CD8-positive, alpha-beta memory T cell (primary cell): ENCODE measurements at regions not wholly inside any gene's neighbourhood (a gene's known extent, or its start where the extent isn't known, plus 50 kb on each side); places are given as distances from the start of the nearest gene placed in this dataset.

ENCODE experiments used
- CTCF ChIA-PET: fragments of 350-600 bp; sonication (Branson Sonifier 250); formaldehyde crosslinking; loops from one replicate; lab custom pipeline; 2021; ENCODE audit warnings: antibody characterized with exemption; lab: Charles Lee
- POLR2A ChIA-PET: fragments of 350-600 bp; sonication (Branson Sonifier 250); formaldehyde crosslinking; loops from one replicate; lab custom pipeline; 2021; ENCODE audit warnings: antibody characterized with exemption; lab: Charles Lee
- DNase-seq, 5 donors: peaks; one replicate each; pipeline versions ENCODE4 v3.0.0 to v3.0.0-alpha.2; 2020 to 2022; ENCODE audit warnings: mixed read lengths in 1 of 5
- H3K27ac ChIP-seq: one replicate; pipeline ENCODE4 v1.7.0; 2013; ENCODE audit warnings: low read depth, mild to moderate bottlenecking, low read length, moderate library complexity
- H3K27me3 ChIP-seq: 2 replicates; pipeline ENCODE4 v1.7.0; 2013; ENCODE audit warnings: low read length, mild to moderate bottlenecking; ENCODE audit not compliant: insufficient read depth, poor library complexity, severe bottlenecking
- H3K36me3 ChIP-seq: 2 replicates; pipeline ENCODE4 v1.7.0; 2013; ENCODE audit warnings: mild to moderate bottlenecking, low read length, moderate library complexity; ENCODE audit not compliant: insufficient read depth
- H3K4me1 ChIP-seq: 2 replicates; pipeline ENCODE4 v1.7.0; 2013; ENCODE audit warnings: mild to moderate bottlenecking, low read length, moderate library complexity; ENCODE audit not compliant: insufficient read depth
- H3K4me3 ChIP-seq: 2 replicates; pipeline ENCODE4 v1.7.0; 2013; ENCODE audit warnings: mild to moderate bottlenecking, low read length
- H3K9me3 ChIP-seq: 2 replicates; pipeline ENCODE4 v1.7.0; 2013; ENCODE audit warnings: mild to moderate bottlenecking, low read length
- H3K27ac Mint-ChIP-seq, 8 donors: one replicate each; pipeline ENCODE4 v1.8.0; 2020 to 2021; ENCODE audit warnings: mixed read lengths in 8 of 8, mild to moderate bottlenecking in 6 of 8, inconsistent platforms in 3 of 8, moderate library complexity in 3 of 8
- H3K27me3 Mint-ChIP-seq, 2 donors: one replicate each; pipeline ENCODE4 v1.8.0; 2020 to 2021; ENCODE audit warnings: mixed read lengths in 2 of 2, mild to moderate bottlenecking in 1 of 2, moderate library complexity in 1 of 2
- H3K36me3 Mint-ChIP-seq, 3 donors: one replicate each; pipeline ENCODE4 v1.8.0; 2020 to 2021; ENCODE audit warnings: mixed read lengths in 3 of 3, inconsistent platforms in 1 of 3, mild to moderate bottlenecking in 1 of 3
- H3K4me1 Mint-ChIP-seq, 3 donors: one replicate each; pipeline ENCODE4 v1.8.0; 2020 to 2021; ENCODE audit warnings: mixed read lengths in 3 of 3, inconsistent platforms in 1 of 3, mild to moderate bottlenecking in 1 of 3
- H3K4me3 Mint-ChIP-seq, 7 donors: one replicate each; pipeline ENCODE4 v1.8.0; 2020 to 2021; ENCODE audit warnings: mixed read lengths in 7 of 7, mild to moderate bottlenecking in 6 of 7, moderate library complexity in 4 of 7, inconsistent platforms in 2 of 7
- H3K9me3 Mint-ChIP-seq, 5 donors: one replicate each; pipeline ENCODE4 v1.8.0; 2020 to 2022; ENCODE audit warnings: mixed read lengths in 5 of 5, mild to moderate bottlenecking in 3 of 5, moderate library complexity in 2 of 5, inconsistent platforms in 1 of 5

GRCh38 chrX:39470588-39471407 lies 627.0 kb downstream of the BCOR start:
- H3K27me3 Mint-ChIP-seq: peaks cover 0 to 4% of the 10 kb centered on the region in 2 donors
- Histone ChIP-seq H3K27ac (no peak overlapping the region), H3K9me3 (no peaks in the 10 kb centered on the region), H3K27me3 (no peaks in the 10 kb centered on the region), H3K4me3 (no peak overlapping the region), H3K4me1 (no peaks in the 10 kb centered on the region), H3K36me3 (no peaks in the 10 kb centered on the region)
- no peak overlapping the region for H3K4me3 Mint-ChIP-seq
- no peaks in the 10 kb centered on the region for H3K9me3 Mint-ChIP-seq
- POLR2A ChIA-PET: no interaction called here
- peaks cover 0 to 1% (median 0%) of the 10 kb centered on the region in 3 donors for H3K36me3 Mint-ChIP-seq
- no peak for DNase-seq
- CTCF ChIA-PET: no interaction called here
- H3K4me1 Mint-ChIP-seq: no peaks in the 10 kb centered on the region
- H3K27ac Mint-ChIP-seq: no peak overlapping the region

- Mint-ChIP-seq H3K27me3 (peaks cover 0 to 5% of the 10 kb centered on the region in 2 donors), H3K9me3 (peaks cover 0 to 2% (median 0%) of the 10 kb centered on the region in 5 donors), H3K4me3 (no peak overlapping the region), H3K4me1 (no peaks in the 10 kb centered on the region), H3K27ac (no peak overlapping the region), H3K36me3 (peaks cover 0 to 1% (median 0%) of the 10 kb centered on the region in 3 donors)
- no peak for DNase-seq
- H3K4me3 ChIP-seq: no peak overlapping the region
- no peaks in the 10 kb centered on the region for H3K27me3 ChIP-seq
- no peak overlapping the region for H3K27ac ChIP-seq
- no peaks in the 10 kb centered on the region for H3K9me3 ChIP-seq
- no peaks in the 10 kb centered on the region for H3K36me3 ChIP-seq
- ChIA-PET CTCF (no interaction called here), POLR2A (no interaction called here)
- no peaks in the 10 kb centered on the region for H3K4me1 ChIP-seq
Measured at GRCh38 chrX:39472161-39472560, 625.6 kb downstream of the BCOR start.

- Histone ChIP-seq H3K4me1 (no peaks in the 10 kb centered on the region), H3K27me3 (no peaks in the 10 kb centered on the region), H3K9me3 (no peaks in the 10 kb centered on the region), H3K4me3 (no peak overlapping the region), H3K27ac (no peak overlapping the region), H3K36me3 (no peaks in the 10 kb centered on the region)
- ChIA-PET POLR2A (no interaction called here), CTCF (no interaction called here)
- Mint-ChIP-seq H3K27me3 (peaks cover 0 to 6% of the 10 kb centered on the region in 2 donors), H3K36me3 (peaks cover 0 to 1% (median 0%) of the 10 kb centered on the region in 3 donors), H3K9me3 (peaks cover 0 to 2% (median 0%) of the 10 kb centered on the region in 5 donors), H3K27ac (peak overlapping the region in 1 of 8 donors; percentile 59), H3K4me1 (peaks cover 0 to 6% (median 0%) of the 10 kb centered on the region in 3 donors), H3K4me3 (no peak overlapping the region)
- DNase-seq: no peak
Measured at GRCh38 chrX:39473812-39474211, 623.9 kb downstream of the BCOR start.

- Histone ChIP-seq H3K27me3 (no peaks in the 10 kb centered on the region), H3K9me3 (no peaks in the 10 kb centered on the region), H3K4me3 (no peak overlapping the region), H3K4me1 (no peaks in the 10 kb centered on the region), H3K27ac (no peak overlapping the region), H3K36me3 (no peaks in the 10 kb centered on the region)
- peaks cover 0 to 6% (median 0%) of the 10 kb centered on the region in 3 donors for H3K4me1 Mint-ChIP-seq
- CTCF ChIA-PET: no interaction called here
- peaks cover 0 to 2% (median 0%) of the 10 kb centered on the region in 5 donors for H3K9me3 Mint-ChIP-seq
- peaks cover 0 to 1% (median 0%) of the 10 kb centered on the region in 3 donors for H3K36me3 Mint-ChIP-seq
- POLR2A ChIA-PET: no interaction called here
- H3K27me3 Mint-ChIP-seq: peaks cover 0 to 6% of the 10 kb centered on the region in 2 donors
- no peak overlapping the region for H3K27ac Mint-ChIP-seq
- H3K4me3 Mint-ChIP-seq: no peak overlapping the region
- no peak for DNase-seq
Measured at GRCh38 chrX:39475372-39475771, 622.4 kb downstream of the BCOR start.

GRCh38 chrX:39476604-39477021 lies 621.1 kb downstream of the BCOR start:
- Mint-ChIP-seq H3K27me3 (peaks cover 0 to 6% of the 10 kb centered on the region in 2 donors), H3K9me3 (peaks cover 0 to 2% (median 0%) of the 10 kb centered on the region in 5 donors), H3K4me3 (peak overlapping the region in 1 of 7 donors; percentile 59), H3K27ac (peak overlapping the region in 2 of 8 donors; percentile 25 to 52), H3K36me3 (peaks cover 0 to 1% (median 0%) of the 10 kb centered on the region in 3 donors), H3K4me1 (peaks cover 0 to 6% (median 0%) of the 10 kb centered on the region in 3 donors)
- Histone ChIP-seq H3K27ac (no peak overlapping the region), H3K4me1 (no peaks in the 10 kb centered on the region), H3K36me3 (no peaks in the 10 kb centered on the region), H3K9me3 (no peaks in the 10 kb centered on the region), H3K4me3 (no peak overlapping the region), H3K27me3 (no peaks in the 10 kb centered on the region)
- ChIA-PET CTCF (no interaction called here), POLR2A (no interaction called here)
- no peak for DNase-seq

- ChIA-PET POLR2A (no interaction called here), CTCF (no interaction called here)
- H3K36me3 ChIP-seq: no peaks in the 10 kb centered on the region
- peaks cover 0 to 2% (median 0%) of the 10 kb centered on the region in 5 donors for H3K9me3 Mint-ChIP-seq
- DNase-seq: no peak
- H3K4me3 ChIP-seq: no peak overlapping the region
- H3K36me3 Mint-ChIP-seq: peaks cover 0 to 1% (median 0%) of the 10 kb centered on the region in 3 donors
- H3K9me3 ChIP-seq: no peaks in the 10 kb centered on the region
- peaks cover 0 to 6% of the 10 kb centered on the region in 2 donors for H3K27me3 Mint-ChIP-seq
- peak overlapping the region in 1 of 8 donors; percentile 47 for H3K27ac Mint-ChIP-seq
- H3K4me3 Mint-ChIP-seq: no peak overlapping the region
- no peaks in the 10 kb centered on the region for H3K4me1 ChIP-seq
- no peak overlapping the region for H3K27ac ChIP-seq
- no peaks in the 10 kb centered on the region for H3K27me3 ChIP-seq
- peaks cover 0 to 6% (median 0%) of the 10 kb centered on the region in 3 donors for H3K4me1 Mint-ChIP-seq
Measured at GRCh38 chrX:39477031-39477761, 620.6 kb downstream of the BCOR start.

- H3K9me3 Mint-ChIP-seq: peaks cover 0 to 2% (median 0%) of the 10 kb centered on the region in 5 donors
- Histone ChIP-seq H3K27ac (no peak overlapping the region), H3K27me3 (no peaks in the 10 kb centered on the region), H3K36me3 (no peaks in the 10 kb centered on the region), H3K4me1 (no peaks in the 10 kb centered on the region), H3K4me3 (no peak overlapping the region), H3K9me3 (no peaks in the 10 kb centered on the region)
- peaks cover 0 to 6% (median 0%) of the 10 kb centered on the region in 3 donors for H3K4me1 Mint-ChIP-seq
- H3K27me3 Mint-ChIP-seq: peaks cover 0 to 6% of the 10 kb centered on the region in 2 donors
- DNase-seq: peak in 3 of 5 donors; percentile 22 to 61 (median 25)
- H3K36me3 Mint-ChIP-seq: peaks cover 0 to 1% (median 0%) of the 10 kb centered on the region in 3 donors
- H3K4me3 Mint-ChIP-seq: no peak overlapping the region
- peak overlapping the region in 1 of 8 donors; percentile 47 for H3K27ac Mint-ChIP-seq
- ChIA-PET POLR2A (no interaction called here), CTCF (no interaction called here)
Measured at GRCh38 chrX:39477762-39478120, 620.0 kb downstream of the BCOR start.

- H3K36me3 ChIP-seq: no peaks in the 10 kb centered on the region
- no peak overlapping the region for H3K27ac Mint-ChIP-seq
- no peak overlapping the region for H3K27ac ChIP-seq
- CTCF ChIA-PET: no interaction called here
- peaks cover 0 to 2% (median 0%) of the 10 kb centered on the region in 5 donors for H3K9me3 Mint-ChIP-seq
- H3K4me1 ChIP-seq: no peaks in the 10 kb centered on the region
- H3K4me3 Mint-ChIP-seq: no peak overlapping the region
- peaks cover 0 to 6% (median 0%) of the 10 kb centered on the region in 3 donors for H3K4me1 Mint-ChIP-seq
- no peak for DNase-seq
- H3K27me3 Mint-ChIP-seq: peaks cover 0 to 7% of the 10 kb centered on the region in 2 donors
- POLR2A ChIA-PET: no interaction called here
- no peak overlapping the region for H3K4me3 ChIP-seq
- no peaks in the 10 kb centered on the region for H3K27me3 ChIP-seq
- no peaks in the 10 kb centered on the region for H3K9me3 ChIP-seq
- H3K36me3 Mint-ChIP-seq: no peaks in the 10 kb centered on the region
Measured at GRCh38 chrX:39479856-39480255, 617.9 kb downstream of the BCOR start.
